Stimulated activated naive CD8-positive, alpha-beta T cell treated with anti-CD3 and anti-CD28 coated beads, Interleukin-15, Interleukin-2, amounts not matched to agents 100 U/mL and 50 U/mL, for 24 hours (primary cell): ENCODE measurements at regions not wholly inside any gene's neighbourhood (a gene's known extent, or its start where the extent isn't known, plus 50 kb on each side); places are given as distances from the start of the nearest gene placed in this dataset.
"Not testable (repeated sequence)": the region's sequence is repeated elsewhere in the genome, so short reads cannot be mapped to it uniquely, and the experiment has no call there.

Experiments used
- ATAC-seq: fragments of 150-1000 bp; cut with Tn5 transposase; one replicate; pipeline ENCODE4 v1.10.0; 2021
- DNase-seq: peaks from one replicate; pipeline ENCODE4 v3.0.0; 2021

DNA sequence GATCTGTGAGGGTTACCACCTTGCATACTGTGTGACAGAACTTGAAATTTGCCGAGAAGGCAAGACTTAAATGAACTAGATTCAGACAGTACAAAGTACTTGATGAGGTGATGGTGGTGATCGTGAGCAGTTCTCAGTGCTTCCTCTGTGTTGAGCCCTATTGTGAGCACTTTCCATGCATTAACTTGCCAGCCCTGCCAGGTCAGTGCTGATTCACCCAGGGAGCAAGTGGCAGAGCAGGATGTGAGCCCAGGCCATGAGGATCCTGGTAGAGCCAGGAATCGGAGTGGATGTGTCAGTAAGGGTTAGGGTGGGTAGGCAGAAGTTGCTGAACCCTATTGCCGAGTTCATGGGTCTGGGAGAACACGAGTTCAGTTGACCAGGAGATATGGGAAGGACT lies 4545.7 kb upstream of the TPTE start:
- DNase-seq = not testable (repeated sequence)

DNA sequence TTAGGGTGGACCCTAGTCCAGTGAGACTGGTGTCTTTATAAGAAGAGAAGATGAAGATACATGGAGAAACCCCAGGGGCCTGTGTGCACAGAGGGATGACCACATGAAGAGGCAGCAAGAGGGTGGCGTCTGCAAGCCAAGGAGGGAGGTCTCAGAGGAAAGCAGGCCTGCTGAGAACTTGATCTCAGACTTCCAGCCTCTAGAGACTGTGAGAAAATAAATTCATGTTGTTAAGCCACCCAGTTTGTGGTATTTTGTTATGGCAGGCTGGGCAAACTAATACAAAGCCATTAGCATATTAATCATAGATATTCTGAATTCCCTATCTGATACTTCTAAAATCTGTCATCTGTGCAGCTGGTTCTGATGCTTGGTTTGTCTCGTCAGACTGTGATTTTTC lies 4523.8 kb upstream of the TPTE start:
- ATAC-seq, DNase-seq: not testable (repeated sequence)

More for the DNA sequence above, 4545.7 kb upstream of the TPTE start:
- not testable (repeated sequence) for ATAC-seq

DNA sequence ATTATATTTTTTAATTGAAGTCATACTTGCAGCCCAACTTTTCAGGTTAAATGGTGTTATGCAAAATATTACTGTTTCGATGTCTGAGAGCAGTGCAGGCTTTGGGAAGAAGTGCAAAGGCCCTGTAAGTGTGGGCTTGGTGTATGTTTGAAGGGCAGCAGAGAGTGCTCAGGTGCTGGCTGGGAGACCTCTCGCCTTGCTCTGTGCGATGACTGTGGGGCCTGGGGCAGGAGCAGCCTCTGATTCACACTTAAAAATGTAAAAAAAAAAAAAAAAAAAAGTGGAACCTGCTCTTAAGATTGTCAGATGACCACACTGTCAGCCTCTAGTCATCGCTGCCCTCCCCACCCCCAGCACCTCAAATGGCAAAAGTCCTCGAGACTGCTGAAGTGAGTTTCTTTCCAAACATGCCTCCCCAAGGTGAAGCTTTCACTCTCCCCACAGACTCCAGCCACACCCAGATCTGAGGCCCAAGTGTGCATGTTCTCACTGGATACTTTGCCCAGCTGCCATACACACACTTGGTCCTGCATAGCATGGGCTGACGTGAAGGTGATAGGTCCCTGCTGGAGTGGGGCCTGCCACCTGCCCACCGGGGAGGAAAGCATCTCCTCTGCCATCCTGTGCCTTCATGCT lies 4505.8 kb upstream of the TPTE start:
- not testable (repeated sequence) for ATAC-seq

DNA sequence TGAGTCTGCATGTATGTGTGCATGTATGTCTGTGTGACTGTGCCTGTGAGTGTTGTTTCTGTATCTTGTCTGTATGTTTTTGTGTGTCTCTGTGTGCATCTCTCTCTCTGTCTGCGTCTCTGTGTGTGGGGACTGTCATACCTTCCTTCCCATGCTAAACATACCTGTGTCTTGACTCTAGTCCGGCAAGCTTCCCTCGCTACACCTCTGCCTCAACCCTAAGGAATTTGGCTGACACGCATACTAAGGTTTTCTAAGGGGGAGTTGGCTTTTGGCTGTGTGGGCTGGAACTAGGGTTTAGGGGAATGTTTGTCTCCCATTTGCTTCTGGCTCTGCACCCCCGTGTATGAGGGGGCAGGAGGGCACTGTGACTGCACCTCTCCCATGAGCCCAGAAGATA lies 4500.9 kb upstream of the TPTE start:
- not testable (repeated sequence) for DNase-seq, ATAC-seq

More for the DNA sequence above, 4505.8 kb upstream of the TPTE start:
- DNase-seq = not testable (repeated sequence)

DNA sequence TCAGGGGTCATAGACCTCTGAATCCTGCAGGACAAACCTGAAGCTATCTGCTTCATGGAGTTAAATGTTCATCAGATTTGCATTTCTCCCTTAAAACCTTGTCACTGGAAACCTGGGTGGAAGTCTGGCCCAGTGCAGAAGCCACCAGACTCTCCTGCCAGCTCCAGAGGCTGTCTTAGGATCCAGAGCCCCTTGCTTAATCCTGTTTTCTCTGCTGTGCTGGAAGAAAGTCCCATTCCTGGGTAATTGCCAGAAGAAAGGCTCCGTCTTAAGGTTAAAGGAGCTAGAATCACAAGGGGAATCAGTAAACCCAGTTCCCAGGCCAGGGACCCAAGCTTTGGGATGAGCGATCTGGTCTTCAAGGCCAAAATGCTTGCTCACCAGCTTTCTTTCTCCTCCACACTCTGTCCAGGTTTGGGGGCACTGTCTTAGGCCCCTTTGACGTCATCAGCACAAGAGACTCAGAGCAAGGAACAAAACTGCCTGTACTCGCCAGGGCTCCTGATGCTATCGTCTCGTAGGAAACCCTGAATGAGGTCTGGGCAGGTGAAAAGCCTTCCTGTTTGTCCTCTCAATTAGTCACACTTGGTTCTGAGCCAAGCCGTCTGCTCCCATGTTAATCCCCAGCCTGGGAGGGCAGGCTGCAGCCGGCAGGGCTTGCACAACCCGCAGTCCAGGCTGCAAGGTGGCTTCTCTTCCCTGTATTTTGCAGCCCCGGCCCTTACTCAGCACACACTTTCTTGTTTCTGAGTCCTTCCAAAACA lies 4500.2 kb upstream of the TPTE start:
- not testable (repeated sequence) for DNase-seq, ATAC-seq

DNA sequence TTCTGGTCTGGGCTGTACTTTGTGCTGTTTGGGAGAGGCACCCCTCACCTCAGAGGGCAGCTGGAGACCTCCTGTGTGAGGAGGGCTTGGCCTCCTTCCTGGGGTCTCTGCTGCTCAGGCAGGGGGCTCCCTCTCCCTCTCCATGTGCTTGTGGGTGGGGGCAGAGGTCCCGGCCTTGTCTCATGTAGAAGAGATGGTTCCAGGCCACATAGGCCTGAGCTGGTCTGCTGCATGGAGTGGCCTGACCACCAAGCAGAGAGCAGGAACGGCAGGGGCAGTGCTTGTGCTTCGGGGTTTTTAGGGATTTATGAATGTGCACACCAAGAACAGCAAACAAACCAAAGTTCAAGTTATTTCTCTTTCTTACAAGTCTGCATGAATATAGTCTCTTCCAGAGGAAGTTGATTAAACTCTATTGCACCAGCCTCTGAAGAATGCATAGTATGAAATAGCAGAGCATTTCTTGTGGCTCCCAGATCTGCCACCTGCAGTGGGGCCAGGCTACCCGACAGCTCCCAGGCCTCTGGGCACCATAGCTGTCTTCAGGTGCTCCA lies 4499.6 kb upstream of the TPTE start:
- not testable (repeated sequence) for ATAC-seq, DNase-seq

DNA sequence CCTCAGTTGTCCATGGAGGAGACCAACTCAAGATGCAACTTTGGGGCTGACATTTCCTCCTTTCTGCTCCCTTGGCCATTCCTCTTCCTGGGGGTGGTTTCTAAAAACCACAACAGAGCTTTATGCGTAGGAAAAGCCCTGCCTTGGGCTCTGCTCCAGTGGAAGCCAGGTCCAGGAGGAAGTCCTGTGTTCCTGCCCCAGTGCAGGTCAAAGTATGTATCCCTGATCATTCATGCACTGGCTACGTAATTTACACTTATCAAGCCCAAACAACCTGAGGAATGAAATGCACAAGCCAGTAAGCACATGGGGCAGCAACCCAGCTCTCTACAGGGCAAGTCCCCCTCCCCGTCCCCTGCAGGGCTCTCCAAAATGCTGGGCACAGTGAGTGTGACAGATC lies 4498.1 kb upstream of the TPTE start:
- DNase-seq, ATAC-seq: not testable (repeated sequence)

DNA sequence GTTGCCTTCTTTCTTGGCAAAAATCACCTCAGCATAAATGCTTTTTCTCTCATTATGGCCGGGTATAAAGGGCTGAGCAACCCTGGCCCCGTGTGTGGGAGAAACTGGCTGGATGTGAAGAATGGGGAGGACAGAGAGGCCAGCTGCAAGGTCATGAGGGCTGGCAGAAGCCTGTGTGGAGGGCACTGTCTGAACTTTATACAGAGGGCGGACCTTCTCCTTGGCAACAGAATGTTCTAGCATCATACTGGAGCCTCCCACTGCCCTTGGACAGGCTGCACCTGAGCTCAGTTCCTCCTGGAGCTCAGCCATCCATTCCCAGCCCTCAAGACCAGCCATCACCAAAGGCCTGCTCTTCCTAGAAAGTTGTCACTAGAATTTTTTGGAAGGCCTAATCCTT lies 4496.2 kb upstream of the TPTE start:
- DNase-seq, ATAC-seq: not testable (repeated sequence)

DNA sequence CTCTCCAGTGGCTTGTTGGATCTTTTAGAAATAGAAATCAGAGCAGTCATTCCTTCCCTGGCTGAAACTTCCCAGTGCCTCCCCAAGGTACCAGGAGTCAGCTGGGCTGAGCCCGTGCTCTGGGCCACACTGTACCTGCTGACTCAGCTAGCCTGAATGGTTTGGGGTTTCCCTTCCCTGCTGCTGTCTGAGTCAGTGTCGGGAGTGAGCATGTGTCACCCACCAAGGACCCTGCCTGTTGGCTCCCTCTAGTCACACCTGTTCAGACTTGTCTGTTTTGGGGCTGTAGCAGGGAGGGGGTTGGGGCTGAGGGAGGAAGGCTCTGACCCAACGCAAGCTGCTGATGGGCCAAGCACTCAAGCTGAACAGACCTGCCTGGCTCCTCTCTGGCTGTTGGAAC lies 4493.9 kb upstream of the TPTE start:
- peak; percentile 97 for ATAC-seq
- not testable (repeated sequence) for DNase-seq

DNA sequence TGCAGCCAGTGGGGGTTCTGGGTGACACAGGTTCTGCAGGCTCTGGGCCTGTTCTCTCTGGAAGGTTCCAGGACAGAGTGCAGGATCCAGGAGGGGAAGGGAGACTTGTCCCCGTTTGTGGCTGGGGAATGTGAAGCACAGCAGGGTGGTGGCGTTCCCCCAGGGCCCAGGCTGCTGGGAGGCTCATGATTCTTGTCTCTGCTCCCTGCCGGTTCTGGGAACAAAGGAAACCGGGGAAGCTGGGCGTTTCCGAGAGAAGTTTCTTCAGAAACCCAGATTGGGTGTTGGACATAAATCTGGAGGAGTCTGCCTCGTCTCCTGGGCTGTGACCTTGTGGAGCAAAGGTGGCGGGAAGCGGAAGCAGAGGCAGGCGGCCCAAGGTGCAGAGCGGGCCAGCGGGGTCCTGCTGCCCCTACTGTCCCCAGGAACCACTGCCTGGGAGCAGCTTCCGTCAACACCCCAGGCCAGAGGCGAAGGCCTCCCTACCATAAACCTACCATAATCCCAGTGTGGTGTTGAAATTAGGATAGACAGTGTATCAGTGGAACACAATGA lies 4487.2 kb upstream of the TPTE start:
- ATAC-seq = not testable (repeated sequence)

DNA sequence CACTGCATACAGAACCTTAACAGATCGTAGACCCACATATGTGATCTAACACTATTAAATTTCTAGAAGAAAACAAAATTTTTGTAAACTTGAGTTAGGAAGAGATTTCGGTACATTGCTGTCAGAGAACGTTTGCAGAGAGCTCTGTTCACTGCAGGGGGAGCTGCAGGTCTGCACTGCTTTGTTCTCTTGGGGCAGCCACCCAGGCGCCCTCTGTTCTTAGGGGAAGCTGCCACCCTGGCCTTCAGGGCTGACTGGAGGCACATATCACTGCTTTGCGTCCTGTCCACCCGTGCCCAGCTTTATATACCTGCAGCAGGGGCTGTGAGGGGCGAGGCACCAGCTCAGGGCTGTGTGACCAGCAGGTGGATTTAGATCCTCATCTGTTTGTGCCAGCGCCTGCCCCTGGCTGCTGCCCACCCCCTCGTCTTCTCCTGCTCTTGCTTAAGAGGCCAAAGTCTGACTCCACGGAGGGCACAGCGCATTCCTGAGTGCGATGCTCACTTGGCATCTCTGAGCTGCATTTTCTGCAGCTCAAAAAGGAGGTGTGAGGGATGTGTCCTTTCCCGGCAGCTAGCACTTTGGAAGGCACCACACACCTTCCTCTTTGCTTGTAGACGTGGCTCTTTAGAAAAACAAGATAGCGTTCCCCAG lies 4486.4 kb upstream of the TPTE start:
- not testable (repeated sequence) for ATAC-seq, DNase-seq

More for the DNA sequence above, 4487.2 kb upstream of the TPTE start:
- DNase-seq = not testable (repeated sequence)

DNA sequence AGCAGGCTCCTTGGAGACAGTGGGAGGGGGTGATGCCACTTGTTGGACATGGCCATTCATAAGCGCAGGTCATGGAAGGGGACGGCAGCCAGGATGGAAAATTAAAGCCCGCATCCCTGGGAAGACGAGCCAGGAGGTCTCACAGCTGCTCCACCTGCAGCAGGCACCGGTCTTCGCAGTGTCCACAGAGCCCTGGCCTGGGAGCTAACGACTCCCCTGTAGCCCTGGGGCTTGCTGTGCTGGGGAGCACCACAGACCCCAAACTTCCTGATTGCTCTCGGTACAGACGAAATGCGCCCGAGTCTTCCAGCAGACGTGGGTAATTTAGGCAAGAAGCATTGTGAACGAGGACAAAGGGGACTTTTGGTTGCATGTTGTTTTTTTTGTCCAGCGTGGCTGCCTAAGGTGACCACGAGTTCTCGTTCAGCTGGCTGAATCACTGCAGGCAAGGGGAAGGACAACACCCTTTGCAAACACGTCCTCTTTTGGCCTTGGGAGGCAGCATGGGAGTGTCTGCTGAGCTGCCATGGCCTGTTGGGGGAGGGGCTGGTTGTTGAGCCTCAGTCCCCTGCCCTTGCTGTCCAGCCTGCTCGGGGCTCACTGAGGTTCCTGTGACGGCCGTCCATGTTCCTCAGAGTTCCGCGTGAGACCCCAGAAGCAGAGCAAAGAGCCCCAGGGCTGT lies 4485.8 kb upstream of the TPTE start:
- DNase-seq, ATAC-seq: not testable (repeated sequence)

DNA sequence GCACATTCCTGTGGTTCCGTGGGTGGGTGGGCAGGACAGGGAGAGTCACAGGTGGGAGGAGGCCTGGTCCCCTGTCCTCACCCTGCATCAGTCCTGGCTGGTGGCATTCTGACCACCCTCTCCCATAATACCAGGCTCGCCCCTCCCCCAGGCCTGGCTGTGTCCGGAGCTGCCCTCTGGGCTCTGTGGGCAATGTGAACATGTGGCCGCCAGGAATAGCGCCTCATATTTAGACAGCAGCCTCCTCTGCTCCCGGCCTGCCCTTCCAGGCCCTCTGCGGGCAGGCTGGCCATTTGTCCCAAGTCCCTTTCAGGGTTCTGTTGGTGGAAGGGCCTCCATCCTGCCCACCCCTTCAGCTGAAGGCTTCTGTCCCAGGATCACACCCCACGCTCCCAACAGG lies 4482.2 kb upstream of the TPTE start:
- ATAC-seq, DNase-seq: not testable (repeated sequence)

DNA sequence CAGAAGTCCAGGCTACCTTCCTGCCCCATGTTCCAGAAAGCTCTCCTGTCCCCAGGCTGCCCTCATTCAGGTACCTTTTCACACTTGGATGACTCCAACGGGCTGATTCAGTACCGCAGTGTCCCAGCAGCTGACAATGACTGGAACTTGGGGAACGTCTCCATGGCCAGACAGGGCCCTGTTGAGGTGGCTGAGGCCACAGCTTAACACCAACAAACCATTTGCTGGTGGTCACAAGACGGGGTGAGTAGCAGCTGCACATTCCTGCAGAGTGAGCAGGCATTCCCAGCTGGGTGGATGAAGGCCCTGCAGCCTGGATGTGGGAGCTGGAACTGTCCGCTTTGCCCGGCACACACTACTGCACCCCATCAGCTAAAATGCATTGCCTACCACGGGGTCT lies 4481.3 kb upstream of the TPTE start:
- not testable (repeated sequence) for ATAC-seq, DNase-seq

DNA sequence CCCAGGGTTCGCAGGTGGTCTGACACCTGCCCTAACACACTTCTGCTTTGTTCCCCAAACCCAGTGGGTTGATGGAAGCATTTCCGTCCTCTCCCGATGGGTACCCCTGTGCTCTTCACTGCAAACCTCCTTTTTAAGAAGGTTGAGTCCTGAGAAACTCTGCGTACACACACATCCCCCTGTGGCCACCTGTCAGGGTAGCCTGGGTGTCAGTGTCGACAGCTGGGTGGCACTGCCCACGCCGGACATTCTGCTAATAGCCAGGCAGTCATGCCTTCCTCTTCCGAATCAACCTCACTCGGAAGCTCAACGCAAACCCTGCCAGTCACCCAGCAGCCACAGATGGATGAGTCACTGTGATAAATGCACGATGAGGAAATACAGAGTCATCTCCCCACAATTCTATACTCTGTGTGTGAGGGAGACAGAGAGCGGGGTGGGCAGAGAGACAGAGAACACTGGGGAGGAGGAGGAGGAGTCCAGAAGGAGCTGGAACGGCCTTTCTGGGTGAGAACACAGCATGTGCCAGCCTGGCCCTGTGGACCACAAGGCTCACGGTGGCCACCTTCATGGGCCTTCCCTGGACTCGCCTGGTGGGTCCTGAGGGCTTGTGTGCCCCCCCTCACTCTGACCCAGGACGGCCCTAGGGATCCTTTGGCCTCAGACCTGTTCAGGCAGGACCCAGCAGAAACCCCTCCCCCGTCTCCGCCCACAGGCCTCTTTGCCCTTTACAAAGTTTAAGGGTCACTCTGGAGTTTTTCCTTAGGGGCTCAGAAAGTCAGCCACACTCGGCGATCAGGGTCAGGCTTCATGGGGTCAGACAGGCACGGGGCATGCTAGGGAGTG lies 4477.7 kb upstream of the TPTE start:
- ATAC-seq = peak; percentile 98
- DNase-seq = not testable (repeated sequence)

DNA sequence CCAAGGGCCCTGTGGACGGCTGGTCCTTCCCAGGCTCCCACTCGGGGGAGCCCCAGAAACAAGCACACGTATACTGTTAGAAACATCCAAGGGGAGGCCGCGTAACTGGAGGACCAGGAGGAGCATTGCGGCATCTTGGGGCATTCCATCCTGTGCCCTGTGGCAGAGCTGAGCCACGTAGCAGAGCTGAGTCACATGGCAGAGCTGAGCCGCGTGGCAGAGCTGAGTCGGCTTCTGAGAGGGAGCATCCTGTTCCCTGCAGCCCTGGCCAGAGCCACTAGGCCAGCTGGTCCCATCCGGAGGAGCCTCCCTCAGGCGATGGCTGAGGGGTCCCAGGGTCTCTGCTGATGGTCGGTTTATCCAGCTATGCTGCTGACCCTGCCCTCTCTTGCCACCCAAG lies 4476.7 kb upstream of the TPTE start:
- not testable (repeated sequence) for ATAC-seq, DNase-seq

DNA sequence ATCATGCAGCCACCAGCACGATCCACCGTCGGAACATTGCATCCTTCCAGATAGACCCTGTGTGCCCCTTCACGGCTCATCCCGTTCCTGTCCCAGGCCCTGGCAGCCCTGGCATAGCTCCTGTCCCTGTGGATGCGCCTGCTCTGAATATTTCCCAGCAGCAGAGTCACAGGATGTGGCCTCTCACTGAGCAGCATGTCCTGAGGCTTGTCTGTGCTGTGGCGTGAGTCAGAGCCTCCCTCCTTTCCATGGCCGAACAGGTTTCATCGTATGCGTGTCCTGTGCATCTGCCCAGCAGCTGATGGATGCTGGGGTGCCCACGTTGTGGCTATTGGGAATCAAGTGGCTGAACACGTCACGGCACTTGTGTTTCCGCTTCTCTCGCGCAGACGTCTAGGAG lies 4471.5 kb upstream of the TPTE start:
- ATAC-seq, DNase-seq: not testable (repeated sequence)

DNA sequence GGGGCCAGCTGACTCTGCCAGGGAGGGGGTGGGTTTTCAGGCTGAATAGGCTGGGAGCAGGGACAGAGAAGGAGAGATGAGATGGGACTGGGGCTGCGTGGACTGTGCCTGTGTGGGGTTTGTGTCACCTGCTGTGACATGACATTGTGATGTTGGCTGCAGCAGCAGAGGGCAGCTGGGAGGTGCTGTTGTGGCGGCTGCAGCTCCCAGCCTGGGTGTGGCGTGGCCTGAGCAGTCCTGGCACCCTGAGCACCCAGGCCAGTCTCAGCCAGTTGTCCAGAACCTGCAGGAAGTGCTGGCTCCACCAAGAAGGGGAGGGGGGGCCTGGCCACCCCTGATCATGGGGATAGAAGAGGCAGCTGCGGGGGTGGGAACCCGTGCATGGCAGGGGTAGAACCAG lies 4469.3 kb upstream of the TPTE start:
- DNase-seq, ATAC-seq: not testable (repeated sequence)

DNA sequence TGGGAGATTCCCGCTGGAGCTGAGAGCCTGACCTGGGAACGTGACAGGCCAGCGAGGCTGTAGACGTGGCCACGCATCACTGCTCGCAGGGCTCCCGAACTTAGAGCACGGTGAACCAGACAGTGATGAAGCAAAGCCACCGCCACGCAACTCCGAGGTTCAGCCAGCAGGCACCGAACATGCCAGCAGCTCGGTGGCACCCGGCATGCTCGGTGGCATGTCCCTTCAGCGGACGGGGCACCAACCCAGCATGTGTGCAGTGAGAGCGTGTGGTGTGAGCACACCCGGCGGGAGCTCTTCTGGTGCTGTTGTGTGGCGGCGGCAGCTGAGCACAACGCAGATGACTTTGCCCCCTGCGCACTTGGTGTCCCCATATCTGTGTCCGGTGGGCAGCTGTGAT lies 4468.2 kb upstream of the TPTE start:
- DNase-seq, ATAC-seq: not testable (repeated sequence)

DNA sequence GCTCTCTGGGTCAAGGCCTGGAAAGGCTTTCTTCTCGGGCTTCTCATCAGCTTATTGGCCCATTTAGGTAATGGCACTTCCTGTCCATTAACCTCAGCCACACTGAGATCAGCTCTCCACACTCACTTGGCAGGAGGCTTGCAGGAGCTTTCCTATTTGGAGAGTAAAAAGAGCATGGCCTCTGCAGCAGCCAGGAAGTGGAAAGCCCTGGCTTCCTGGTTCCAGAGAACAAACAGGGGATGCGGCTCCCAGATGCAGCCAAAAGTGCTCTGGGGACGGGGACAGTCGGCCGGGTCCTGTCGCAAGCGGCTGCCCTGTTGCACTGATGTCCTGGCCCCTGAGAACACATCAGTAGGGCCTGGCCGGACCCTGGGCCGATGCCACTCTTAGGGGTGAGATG lies 4462.4 kb upstream of the TPTE start:
- not testable (repeated sequence) for ATAC-seq, DNase-seq
